GM12878 (cell line): ENCODE measurements at regions not wholly inside any gene's neighbourhood (a gene's known extent, or its start where the extent isn't known, plus 50 kb on each side); places are given as distances from the start of the nearest gene placed in this dataset.

Experiments used
- ATAC-seq: fragments of 200-7000 bp; cut with Tn5 transposase; 3 replicates; pipeline ENCODE4 v1.9.1; 2020; ENCODE audit warnings: mild to moderate bottlenecking, moderate library complexity
- BruUV-seq: library from RNA; stranded (reverse); fragments of 400-500 nt; replicated peaks from 2 replicates; lab custom pipeline; 2021; lab: Mats Ljungman, UMichigan
- CTCF ChIA-PET: fragments of 300-600 bp; sonication (Branson Sonifier 250); formaldehyde crosslinking; extraction: SDS; loops from one replicate; lab custom pipeline; 2021; ENCODE audit warnings: inconsistent platforms; lab: Yijun Ruan, JAX
- POLR2A ChIA-PET: fragments of 350-600 bp; formaldehyde crosslinking; extraction: SDS; loops from one replicate; lab custom pipeline; 2021; ENCODE audit warnings: inconsistent platforms; lab: Charles Lee
- RAD21 ChIA-PET: fragments of 300-600 bp; sonication (Branson Sonifier 250); formaldehyde crosslinking; loops from one replicate; lab custom pipeline; 2023; ENCODE audit warnings: antibody characterized with exemption; ENCODE audit not compliant: unreplicated experiment; lab: Charles Lee
- SMC1A ChIA-PET: fragments of 300-600 bp; sonication (Branson Sonifier 250); formaldehyde crosslinking; loops from one replicate; lab custom pipeline; 2023; ENCODE audit not compliant: unreplicated experiment, uncharacterized antibody; lab: Charles Lee
- DNase-seq: peaks from one replicate; pipeline ENCODE4 v3.0.0-alpha.2; 2011; ENCODE audit warnings: low read depth, low spot score
- FAIRE-seq: peaks from 3 replicates; lab custom pipeline; 2011; peaks lifted over from hg19 to GRCh38; lab: Jason Lieb, UNC
- H2AFZ ChIP-seq: 2 replicates; pipeline ENCODE4 v1.6.0; 2011; ENCODE audit warnings: low read depth, low read length, control low read depth; ENCODE audit not compliant: control insufficient read depth
- H3K27ac ChIP-seq: 2 replicates; pipeline ENCODE4 v1.5.1; 2011; ENCODE audit warnings: control low read depth; ENCODE audit not compliant: control insufficient read depth, insufficient read depth
- H3K27me3 ChIP-seq, 2 experiments: replicated peaks in 1 of 2; 2 replicates each; pipeline versions ENCODE4 v1.6.0 to v1.6.1; 2011; ENCODE audit warnings: low read length in 1 of 2; ENCODE audit not compliant: control insufficient read depth in 2 of 2, insufficient read depth in 2 of 2
- H3K36me3 ChIP-seq, 2 experiments: 2 replicates each; pipeline ENCODE4 v1.5.1; 2011; ENCODE audit warnings: low read length in 1 of 2; ENCODE audit not compliant: control insufficient read depth in 2 of 2, insufficient read depth in 2 of 2
- H3K4me1 ChIP-seq: 2 replicates; pipeline ENCODE4 v1.6.1; 2011; ENCODE audit warnings: mild to moderate bottlenecking, low read length, moderate library complexity, mixed read lengths; ENCODE audit not compliant: control insufficient read depth, insufficient read depth
- H3K4me2 ChIP-seq: 2 replicates; pipeline ENCODE4 v1.6.0; 2011; ENCODE audit warnings: control low read depth; ENCODE audit not compliant: control insufficient read depth, insufficient read depth
- H3K4me3 ChIP-seq: fragments of 200-600 bp; sonication (generic); 2 replicates; pipeline ENCODE4 v1.5.1; 2016
- H3K79me2 ChIP-seq: 2 replicates; pipeline ENCODE4 v1.6.0; 2011; ENCODE audit warnings: low read length; ENCODE audit not compliant: control insufficient read depth, insufficient read depth
- H3K9ac ChIP-seq: 2 replicates; pipeline ENCODE4 v1.8.0; 2011; ENCODE audit warnings: low read length, control low read depth, mixed read lengths; ENCODE audit not compliant: control insufficient read depth, insufficient read depth
- H3K9me3 ChIP-seq: replicated peaks from 3 replicates; pipeline ENCODE4 v1.5.1; 2011; ENCODE audit warnings: mild to moderate bottlenecking, low read length; ENCODE audit not compliant: control insufficient read depth, insufficient read depth
- H4K20me1 ChIP-seq: 2 replicates; pipeline ENCODE4 v1.6.0; 2011; ENCODE audit not compliant: control insufficient read depth, insufficient read depth
- BACH1 ChIP-seq: fragments of 450-650 bp; IDR thresholded peaks from 2 replicates; pipeline ENCODE4 v1.6.1; 2017; ENCODE audit warnings: mild to moderate bottlenecking, borderline replicate concordance
- CBX5 ChIP-seq: sonication (generic); IDR thresholded peaks from 2 replicates; pipeline ENCODE4 v1.6.1; 2016; ENCODE audit warnings: low read depth, moderate library complexity, mild to moderate bottlenecking, inconsistent platforms
- CUX1 ChIP-seq: IDR thresholded peaks from 2 replicates; pipeline ENCODE4 v1.6.1; 2012; ENCODE audit warnings: improper control_type of control experiment, low read depth, low read length; ENCODE audit not compliant: insufficient replicate concordance
- ELK1 ChIP-seq: IDR thresholded peaks from 2 replicates; pipeline ENCODE4 v1.6.1; 2012; ENCODE audit warnings: low read depth, low read length, improper control_type of control experiment
- HDAC6 ChIP-seq: fragments of 200-600 bp; sonication (generic); IDR thresholded peaks from one replicate; pipeline ENCODE4 v1.8.0; 2017; ENCODE audit warnings: antibody characterized with exemption; ENCODE audit not compliant: unreplicated experiment
- IRF3 ChIP-seq: fragments of 450-650 bp; IDR thresholded peaks from 2 replicates; pipeline ENCODE4 v1.6.1; 2014; ENCODE audit warnings: mild to moderate bottlenecking
- IRF4 ChIP-seq: IDR thresholded peaks from 2 replicates; pipeline ENCODE4 v1.6.1; 2011; ENCODE audit warnings: low read depth, low read length
- MEF2A ChIP-seq: IDR thresholded peaks from 2 replicates; pipeline ENCODE4 v1.6.1; 2011; ENCODE audit warnings: low read depth, mild to moderate bottlenecking, low read length, moderate library complexity; ENCODE audit not compliant: insufficient read depth
- MYC ChIP-seq: IDR thresholded peaks from 2 replicates; pipeline ENCODE4 v1.6.1; 2011; ENCODE audit warnings: mild to moderate bottlenecking, low read length, moderate library complexity, inconsistent platforms; ENCODE audit not compliant: insufficient read depth, insufficient replicate concordance, insufficient read length, severe bottlenecking
- RAD21 ChIP-seq: IDR thresholded peaks from 2 replicates; pipeline ENCODE4 v1.6.1; 2011; ENCODE audit warnings: mild to moderate bottlenecking, low read depth, low read length, moderate library complexity; ENCODE audit not compliant: insufficient read depth
- SP1 ChIP-seq: IDR thresholded peaks from one replicate; pipeline ENCODE4 v1.6.1; 2011; ENCODE audit warnings: low read depth, low read length
- SUPT20H ChIP-seq: IDR thresholded peaks from 2 replicates; pipeline ENCODE4 v1.6.1; 2011; ENCODE audit warnings: low read depth, mild to moderate bottlenecking, low read length, moderate library complexity, borderline replicate concordance; ENCODE audit not compliant: control insufficient read depth
- TBL1XR1 ChIP-seq: IDR thresholded peaks from 2 replicates; pipeline ENCODE4 v1.6.1; 2012; ENCODE audit warnings: low read depth, low read length, improper control_type of control experiment
- ZNF274 ChIP-seq: IDR thresholded peaks from one replicate; pipeline ENCODE4 v1.8.0; 2011; ENCODE audit not compliant: insufficient read length, insufficient read depth
- in situ Hi-C: fragments of 300-500 bp; cut with MboI; formaldehyde crosslinking; loops from 9 replicates; pipeline ENCODE4 v1.14.3; 2018; ENCODE audit warnings: mixed read lengths
- intact Hi-C: fragments of 100-400 bp; cut with micrococcal nuclease; formaldehyde crosslinking; loops from one replicate; pipeline ENCODE4 v1.14.2; 2022; ENCODE audit not compliant: unreplicated experiment
- TF ChIP-seq, protein P1 (sequence below): fragments of 450-650 bp; formaldehyde crosslinking; IDR thresholded peaks from 2 replicates; pipeline ENCODE4 v1.5.0; 2022; ENCODE audit warnings: mild to moderate bottlenecking, missing genetic modification characterization

DNA sequence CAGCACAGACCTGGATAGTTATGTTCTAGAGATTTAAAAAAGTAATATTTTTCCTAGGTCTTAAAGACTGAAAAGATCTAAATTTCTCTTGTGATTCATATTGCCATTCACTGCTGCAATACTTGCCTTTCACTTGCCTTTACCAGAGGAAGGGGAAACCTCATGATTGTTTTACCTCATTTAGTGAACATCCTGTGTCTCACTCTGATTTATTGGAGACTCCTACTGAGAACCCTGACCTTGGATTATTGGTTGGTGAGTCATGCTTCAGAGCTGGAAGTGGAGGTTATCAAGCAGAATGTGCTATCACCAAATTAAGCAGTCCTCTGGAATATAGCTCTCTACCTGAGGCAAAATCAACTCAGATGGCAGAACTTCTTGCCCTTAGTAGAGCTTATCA lies 500.5 kb downstream of the TSN start:
- ChIA-PET CTCF (no interaction called here), RAD21 (no interaction called here), SMC1A (interaction anchor here (0.6 kb wide), 1 partner anchor 795 kb away, joined by 3 read pairs; no protein-coding TSS in a partner anchor), POLR2A (no interaction called here)
- H3K9me3 ChIP-seq, result no peaks in the 10 kb centered on the region
- no peaks in the 10 kb centered on the region for H3K4me1 ChIP-seq
- H3K27me3 ChIP-seq, result no peaks in the 10 kb centered on the region
- no peak overlapping the region for H3K4me2 ChIP-seq
- DNase-seq, result no peak
- no peak overlapping the region for H2AFZ ChIP-seq
- no peak overlapping the region for H3K4me3 ChIP-seq
- no peaks in the 10 kb centered on the region for H4K20me1 ChIP-seq
- no peak for ATAC-seq
- no peak for FAIRE-seq
- H3K36me3 ChIP-seq, result no peaks in the 10 kb centered on the region
- BruUV-seq, result no TSS peak
- no peaks in the 10 kb centered on the region for H3K79me2 ChIP-seq
- no peak overlapping the region for H3K27ac ChIP-seq
- H3K9ac ChIP-seq, result no peak overlapping the region
- in situ Hi-C loops (no loop called here), intact Hi-C loops (no loop called here)
- TF ChIP-seq, protein P1, sequence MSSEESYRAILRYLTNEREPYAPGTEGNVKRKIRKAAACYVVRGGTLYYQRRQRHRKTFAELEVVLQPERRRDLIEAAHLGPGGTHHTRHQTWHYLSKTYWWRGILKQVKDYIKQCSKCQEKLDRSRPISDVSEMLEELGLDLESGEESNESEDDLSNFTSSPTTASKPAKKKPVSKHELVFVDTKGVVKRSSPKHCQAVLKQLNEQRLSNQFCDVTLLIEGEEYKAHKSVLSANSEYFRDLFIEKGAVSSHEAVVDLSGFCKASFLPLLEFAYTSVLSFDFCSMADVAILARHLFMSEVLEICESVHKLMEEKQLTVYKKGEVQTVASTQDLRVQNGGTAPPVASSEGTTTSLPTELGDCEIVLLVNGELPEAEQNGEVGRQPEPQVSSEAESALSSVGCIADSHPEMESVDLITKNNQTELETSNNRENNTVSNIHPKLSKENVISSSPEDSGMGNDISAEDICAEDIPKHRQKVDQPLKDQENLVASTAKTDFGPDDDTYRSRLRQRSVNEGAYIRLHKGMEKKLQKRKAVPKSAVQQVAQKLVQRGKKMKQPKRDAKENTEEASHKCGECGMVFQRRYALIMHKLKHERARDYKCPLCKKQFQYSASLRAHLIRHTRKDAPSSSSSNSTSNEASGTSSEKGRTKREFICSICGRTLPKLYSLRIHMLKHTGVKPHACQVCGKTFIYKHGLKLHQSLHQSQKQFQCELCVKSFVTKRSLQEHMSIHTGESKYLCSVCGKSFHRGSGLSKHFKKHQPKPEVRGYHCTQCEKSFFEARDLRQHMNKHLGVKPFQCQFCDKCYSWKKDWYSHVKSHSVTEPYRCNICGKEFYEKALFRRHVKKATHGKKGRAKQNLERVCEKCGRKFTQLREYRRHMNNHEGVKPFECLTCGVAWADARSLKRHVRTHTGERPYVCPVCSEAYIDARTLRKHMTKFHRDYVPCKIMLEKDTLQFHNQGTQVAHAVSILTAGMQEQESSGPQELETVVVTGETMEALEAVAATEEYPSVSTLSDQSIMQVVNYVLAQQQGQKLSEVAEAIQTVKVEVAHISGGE (CRISPR knock-in tag), result no peak
- TF ChIP-seq SP1 (no peak), RAD21 (no peak), IRF4 (no peak), ZNF274 (no peak), TBL1XR1 (no peak), BACH1 (no peak), MYC (no peak), IRF3 (no peak), ELK1 (no peak), HDAC6 (no peak), CBX5 (no peak), SUPT20H (no peak), MEF2A (no peak), CUX1 (no peak)
